ENCODE measurements at regions not wholly inside any gene's neighbourhood (a gene's known extent, or its start where the extent isn't known, plus 50 kb on each side); places are given as distances from the start of the nearest gene placed in this dataset.

- Histone ChIP-seq H3K36me3 (ENCODE audit: control insufficient read depth in 2 of 2, extremely low read depth in 1 of 2, insufficient read depth in 2 of 2, low read length in 2 of 2) (no peaks in the 10 kb centered on the region), H2AFZ (ENCODE audit: low read depth, low read length) (no peak overlapping the region), H3K79me2 (ENCODE audit: control insufficient read depth, insufficient read depth, low read length) (no peaks in the 10 kb centered on the region), H3K9ac (replicated peaks; ENCODE audit: extremely low read depth, insufficient read depth, low read length) (no peak overlapping the region), H3K4me1 (ENCODE audit: control insufficient read depth, extremely low read depth, insufficient read depth, low read length) (peaks cover 4% of the 10 kb centered on the region), H4K20me1 (replicated peaks; ENCODE audit: control insufficient read depth, extremely low read depth, insufficient read depth, low read length) (no peaks in the 10 kb centered on the region), H3K9me3 (replicated peaks; ENCODE audit: control insufficient read depth, insufficient read depth, low read length) (no peaks in the 10 kb centered on the region), H3K9me1 (replicated peaks; ENCODE audit: control insufficient read depth, extremely low read depth, insufficient read depth, low read length) (no peaks in the 10 kb centered on the region), H3K27me3 (ENCODE audit: control insufficient read depth in 2 of 2, insufficient read depth in 2 of 2, low read length in 2 of 2) (no peaks in the 10 kb centered on the region), H3K4me2 (ENCODE audit: insufficient read depth, low read length) (no peak overlapping the region), H3K4me3 (replicated peaks in 1 of 3; ENCODE audit: insufficient read depth in 1 of 3, low read depth in 1 of 3, low read length in 3 of 3) (no peak overlapping the region), H3K27ac (ENCODE audit: insufficient read depth, low read depth, low read length) (no peak overlapping the region)
- DNase-seq (ENCODE audit: low read depth, low spot score) (no peak), FAIRE-seq (no peak)
- dilution Hi-C loops (cut with MboI; ENCODE audit: extremely low pct_ligation_motif_present, low sequenced_read_pairs): no loop called here
- TF ChIP-seq POLR2A (IDR thresholded peaks at IDR 0.05; ENCODE audit: low read depth, low read length) (no peak), MYC (IDR thresholded peaks at IDR 0.05; ENCODE audit: low read depth, low read length) (no peak), GATA2 (IDR thresholded peaks at IDR 0.05; ENCODE audit: insufficient read depth, insufficient read length, low read depth, low read length) (no peak), FOS (IDR thresholded peaks at IDR 0.05; ENCODE audit: borderline replicate concordance, insufficient read depth, low read length) (no peak), POLR2AphosphoS5 (IDR thresholded peaks at IDR 0.05; ENCODE audit: insufficient read depth, low read depth, low read length) (no peak), EZH2 (IDR thresholded peaks at IDR 0.05; ENCODE audit: borderline replicate concordance, low read depth, low read length, severe bottlenecking) (no peak), CTCF (IDR thresholded peaks at IDR 0.05; ENCODE audit: extremely low read depth in 1 of 2, insufficient read depth in 1 of 2, low read depth in 1 of 2, low read length in 2 of 2) (no peak), JUN (IDR thresholded peaks at IDR 0.05; ENCODE audit: borderline replicate concordance, insufficient read depth, insufficient read length, low read depth) (no peak)
- TF ChIP-seq, protein P1, sequence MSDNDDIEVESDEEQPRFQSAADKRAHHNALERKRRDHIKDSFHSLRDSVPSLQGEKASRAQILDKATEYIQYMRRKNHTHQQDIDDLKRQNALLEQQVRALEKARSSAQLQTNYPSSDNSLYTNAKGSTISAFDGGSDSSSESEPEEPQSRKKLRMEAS (IDR thresholded peaks at IDR 0.05; ENCODE audit: insufficient read depth, insufficient read length): no peak
- CTCF ChIA-PET: interaction anchor here (0.7 to 1.1 kb wide), 2 partner anchors 32 to 42 kb away, joined by 3 read pairs; no protein-coding TSS in a partner anchor
- intact Hi-C loops (cut with micrococcal nuclease): no loop called here
- POLR2A ChIA-PET: no interaction called here
- BruUV-seq (replicated peaks): no TSS peak
Measured at GRCh38 chr3:31382856-31383255, 149.9 kb upstream of the STT3B start.

Data from endothelial cell of umbilical vein (primary cell).